SK-N-SH treated with all-trans-retinoic acid at 6 μM for 48 hours (cell line): ENCODE measurements at regions not wholly inside any gene's neighbourhood (a gene's known extent, or its start where the extent isn't known, plus 50 kb on each side); places are given as distances from the start of the nearest gene placed in this dataset.

Experiments used
- ATAC-seq: fragments of 200-7000 bp; cut with Tn5 transposase; 3 replicates; pipeline ENCODE4 v1.9.1; 2020; ENCODE audit warnings: mild to moderate bottlenecking, moderate library complexity
- ARNTL ChIP-seq: fragments of 450-650 bp; formaldehyde crosslinking; IDR thresholded peaks from 2 replicates; pipeline ENCODE4 v1.5.0; 2020; ENCODE audit warnings: low read depth, mild to moderate bottlenecking, moderate library complexity, borderline replicate concordance
- BACH2 ChIP-seq: fragments of 250-450 bp; sonication (Bioruptor Pico); IDR thresholded peaks from 2 replicates; pipeline ENCODE4 v1.9.0; 2021; ENCODE audit warnings: mild to moderate bottlenecking, borderline replicate concordance
- CREB5 ChIP-seq: fragments of 250-450 bp; sonication (Bioruptor Pico); IDR thresholded peaks from 2 replicates; pipeline ENCODE4 v1.5.1; 2020; ENCODE audit warnings: low read depth, mild to moderate bottlenecking, moderate library complexity
- CSDC2 ChIP-seq: fragments of 250-450 bp; sonication (Bioruptor Pico); IDR thresholded peaks from 2 replicates; pipeline ENCODE4 v1.5.0; 2020; ENCODE audit warnings: mild to moderate bottlenecking, moderate library complexity
- CSRNP3 ChIP-seq: fragments of 250-450 bp; sonication (Bioruptor Pico); IDR thresholded peaks from 2 replicates; pipeline ENCODE4 v1.5.1; 2021; ENCODE audit warnings: mild to moderate bottlenecking, moderate library complexity
- ESRRG ChIP-seq: fragments of 250-450 bp; sonication (Bioruptor Pico); IDR thresholded peaks from 2 replicates; pipeline ENCODE4 v1.6.1; 2021; ENCODE audit warnings: mild to moderate bottlenecking
- GLIS3 ChIP-seq: fragments of 250-450 bp; sonication (Bioruptor Pico); IDR thresholded peaks from 2 replicates; pipeline ENCODE4 v1.5.0; 2020; ENCODE audit warnings: mild to moderate bottlenecking, moderate library complexity
- ISL1 ChIP-seq: fragments of 250-450 bp; sonication (Bioruptor Pico); IDR thresholded peaks from 2 replicates; pipeline ENCODE4 v2.1.2; 2022; ENCODE audit warnings: mild to moderate bottlenecking, moderate library complexity
- OSR1 ChIP-seq: fragments of 250-450 bp; sonication (Bioruptor Pico); IDR thresholded peaks from 2 replicates; pipeline ENCODE4 v1.8.0; 2022; ENCODE audit warnings: moderate library complexity, mild to moderate bottlenecking, inconsistent platforms
- PATZ1 ChIP-seq: fragments of 250-450 bp; sonication (Bioruptor Pico); IDR thresholded peaks from 2 replicates; pipeline ENCODE4 v1.8.0; 2020; ENCODE audit warnings: mild to moderate bottlenecking, moderate library complexity, borderline replicate concordance
- POU6F1 ChIP-seq: fragments of 250-450 bp; sonication (Bioruptor Pico); IDR thresholded peaks from 2 replicates; pipeline ENCODE4 v1.8.0; 2021; ENCODE audit warnings: low read depth, mild to moderate bottlenecking, moderate library complexity, borderline replicate concordance
- PPARA ChIP-seq: fragments of 250-450 bp; sonication (Bioruptor Pico); IDR thresholded peaks from 2 replicates; pipeline ENCODE4 v1.5.0; 2020; ENCODE audit warnings: mild to moderate bottlenecking, borderline replicate concordance
- RARB ChIP-seq: fragments of 250-450 bp; sonication (Bioruptor Pico); IDR thresholded peaks from 2 replicates; pipeline ENCODE4 v1.8.0; 2021; ENCODE audit warnings: mild to moderate bottlenecking, moderate library complexity
- SNAI2 ChIP-seq: fragments of 250-450 bp; sonication (Bioruptor Pico); IDR thresholded peaks from 2 replicates; pipeline ENCODE4 v1.5.0; 2020; ENCODE audit warnings: mild to moderate bottlenecking, moderate library complexity
- TCF4 ChIP-seq: fragments of 250-450 bp; sonication (Bioruptor Pico); IDR thresholded peaks from 2 replicates; pipeline ENCODE4 v1.8.0; 2021; ENCODE audit warnings: mild to moderate bottlenecking, moderate library complexity, borderline replicate concordance
- TOX ChIP-seq: fragments of 250-450 bp; sonication (Bioruptor Pico); IDR thresholded peaks from 2 replicates; pipeline ENCODE4 v1.8.0; 2021; ENCODE audit warnings: mild to moderate bottlenecking, moderate library complexity, borderline replicate concordance
- TSHZ2 ChIP-seq: fragments of 250-450 bp; sonication (Bioruptor Pico); IDR thresholded peaks from 2 replicates; pipeline ENCODE4 v1.5.0; 2020; ENCODE audit warnings: mild to moderate bottlenecking, moderate library complexity
- ZC3H10 ChIP-seq: fragments of 250-450 bp; sonication (Bioruptor Pico); IDR thresholded peaks from 2 replicates; pipeline ENCODE4 v1.5.1; 2021; ENCODE audit warnings: mild to moderate bottlenecking, moderate library complexity
- ZFP30 ChIP-seq: fragments of 450-650 bp; formaldehyde crosslinking; IDR thresholded peaks from 2 replicates; pipeline ENCODE4 v1.5.0; 2022; ENCODE audit warnings: mild to moderate bottlenecking, moderate library complexity
- ZNF565 ChIP-seq: fragments of 450-650 bp; formaldehyde crosslinking; conservative IDR thresholded peaks from 2 replicates; pipeline ENCODE4 v1.5.0; 2020; ENCODE audit warnings: low read depth, mild to moderate bottlenecking, moderate library complexity
- ZNF70 ChIP-seq: fragments of 450-650 bp; formaldehyde crosslinking; IDR thresholded peaks from 2 replicates; pipeline ENCODE4 v1.5.0; 2020; ENCODE audit warnings: mild to moderate bottlenecking, moderate library complexity
- ZNF8 ChIP-seq: fragments of 450-650 bp; formaldehyde crosslinking; IDR thresholded peaks from 2 replicates; pipeline ENCODE4 v1.5.0; 2020; ENCODE audit warnings: mild to moderate bottlenecking, moderate library complexity

- no peak; the same call in 2 of the 3 replicates for ATAC-seq
- TF ChIP-seq TOX (CRISPR knock-in tag), result no peak
- TF ChIP-seq ZNF565, result no peak
- TF ChIP-seq GLIS3 (CRISPR knock-in tag), result no peak
- no peak for TF ChIP-seq ESRRG (CRISPR knock-in tag)
- TF ChIP-seq ARNTL, result no peak
- TF ChIP-seq ZC3H10 (CRISPR knock-in tag), result no peak
- no peak for TF ChIP-seq TSHZ2
- TF ChIP-seq CREB5 (CRISPR knock-in tag), result no peak
- TF ChIP-seq CSDC2 (CRISPR knock-in tag), result no peak
- TF ChIP-seq SNAI2 (CRISPR knock-in tag), result no peak
- TF ChIP-seq RARB, result no peak
- TF ChIP-seq PATZ1 (CRISPR knock-in tag), result no peak
- TF ChIP-seq ZFP30 (CRISPR knock-in tag), result no peak
- TF ChIP-seq ZNF70 (CRISPR knock-in tag), result no peak
- no peak for TF ChIP-seq OSR1 (CRISPR knock-in tag)
- TF ChIP-seq CSRNP3 (CRISPR knock-in tag), result no peak
- TF ChIP-seq ZNF8 (CRISPR knock-in tag), result no peak
- no peak for TF ChIP-seq ISL1 (CRISPR knock-in tag)
- TF ChIP-seq BACH2 (CRISPR knock-in tag), result no peak
- TF ChIP-seq POU6F1 (CRISPR knock-in tag), result no peak
- TF ChIP-seq, all 23 proteins: peak for 0
Observed at GRCh38 chr4:176968094-176968493, 175.4 kb upstream of the VEGFC start.

GRCh38 chr4:176969011-176969410, 176.3 kb upstream of the VEGFC start:
- no peak for TF ChIP-seq ESRRG (CRISPR knock-in tag)
- no peak for TF ChIP-seq SNAI2 (CRISPR knock-in tag)
- no peak for TF ChIP-seq POU6F1 (CRISPR knock-in tag)
- no peak for TF ChIP-seq PATZ1 (CRISPR knock-in tag)
- no peak for TF ChIP-seq ZC3H10 (CRISPR knock-in tag)
- TF ChIP-seq OSR1 (CRISPR knock-in tag), result no peak
- no peak for TF ChIP-seq TCF4 (CRISPR knock-in tag)
- TF ChIP-seq ZFP30 (CRISPR knock-in tag), result no peak
- TF ChIP-seq PPARA (CRISPR knock-in tag), result no peak
- TF ChIP-seq BACH2 (CRISPR knock-in tag), result no peak
- no peak for TF ChIP-seq ZNF70 (CRISPR knock-in tag)
- TF ChIP-seq RARB, result no peak
- TF ChIP-seq ZNF8 (CRISPR knock-in tag), result no peak
- no peak for TF ChIP-seq ZNF565
- ATAC-seq, result no peak
